22Rv1 (cell line): ENCODE measurements at regions not wholly inside any gene's neighbourhood (a gene's known extent, or its start where the extent isn't known, plus 50 kb on each side); places are given as distances from the start of the nearest gene placed in this dataset.
"Not testable (repeated sequence)": the region's sequence is repeated elsewhere in the genome, so short reads cannot be mapped to it uniquely, and the experiment has no call there.

ENCODE experiments used
- H3K27ac ChIP-seq: fragments of 450-650 bp; 2 replicates; pipeline ENCODE4 v1.5.1; 2017
- CTCF ChIP-seq: fragments of 450-650 bp; IDR thresholded peaks from 2 replicates; pipeline ENCODE4 v1.5.1; 2017; ENCODE audit warnings: mild to moderate bottlenecking
- ZFX ChIP-seq: fragments of 450-650 bp; IDR thresholded peaks from 2 replicates; pipeline ENCODE4 v1.6.1; 2017; ENCODE audit warnings: antibody characterized with exemption, borderline replicate concordance

- no peak overlapping the region for H3K27ac ChIP-seq
- TF ChIP-seq CTCF (no peak), ZFX (no peak)
Observed at GRCh38 chrX:65841263-65841662, 173.8 kb downstream of the MSN start.

GRCh38 chrX:65838674-65839073 lies 171.2 kb downstream of the MSN start:
- no peak for TF ChIP-seq CTCF
- TF ChIP-seq ZFX, result no peak
- H3K27ac ChIP-seq, result no peak overlapping the region

- TF ChIP-seq ZFX, result no peak
- no peak for TF ChIP-seq CTCF
- no peak overlapping the region for H3K27ac ChIP-seq
Observed at GRCh38 chrX:65837875-65838549, 170.6 kb downstream of the MSN start.

GRCh38 chrX:65831268-65831667 lies 163.8 kb downstream of the MSN start:
- no peak for TF ChIP-seq CTCF

GRCh38 chrX:65828599-65828998 lies 161.1 kb downstream of the MSN start:
- no peak overlapping the region for H3K27ac ChIP-seq
- TF ChIP-seq ZFX (no peak), CTCF (no peak)

More at GRCh38 chrX:65831268-65831667, 163.8 kb downstream of the MSN start:
- H3K27ac ChIP-seq, result no peak overlapping the region

GRCh38 chrX:65825226-65825625 lies 157.8 kb downstream of the MSN start:
- not testable (repeated sequence) for H3K27ac ChIP-seq

GRCh38 chrX:65821721-65822496 lies 154.5 kb downstream of the MSN start:
- H3K27ac ChIP-seq, result no peak overlapping the region
- TF ChIP-seq CTCF (no peak), ZFX (no peak)

GRCh38 chrX:65819983-65820382 lies 152.5 kb downstream of the MSN start:
- not testable (repeated sequence) for H3K27ac ChIP-seq
